ENCODE measurements at regions not wholly inside any gene's neighbourhood (a gene's known extent, or its start where the extent isn't known, plus 50 kb on each side); places are given as distances from the start of the nearest gene placed in this dataset.
"Not testable (repeated sequence)": the region's sequence is repeated elsewhere in the genome, so short reads cannot be mapped to it uniquely, and the experiment has no call there.

GRCh38 chr12:30578426-30578825 lies 117.2 kb downstream of the IPO8 start:
- no peak for TF ChIP-seq JUND (IDR thresholded peaks at IDR 0.05; ENCODE audit: low read depth)

GRCh38 chr12:30573145-30573544 lies 122.5 kb downstream of the IPO8 start:
- no peak for TF ChIP-seq JUND (IDR thresholded peaks at IDR 0.05; ENCODE audit: low read depth)
- in situ Hi-C loops (cut with HindIII; ENCODE audit: low pct_unique_long_range_greater_than_20kb, low sequenced_read_pairs) = no loop called here
- DNase-seq (ENCODE audit: low read depth in 1 of 2, low spot score in 1 of 2) = no peak

More at GRCh38 chr12:30578426-30578825, 117.2 kb downstream of the IPO8 start:
- in situ Hi-C loops (cut with HindIII; ENCODE audit: low pct_unique_long_range_greater_than_20kb, low sequenced_read_pairs) = no loop called here
- DNase-seq (ENCODE audit: low read depth in 1 of 2, low spot score in 1 of 2) = no peak

- no peak for TF ChIP-seq JUND (IDR thresholded peaks at IDR 0.05; ENCODE audit: low read depth)
- in situ Hi-C loops (cut with HindIII; ENCODE audit: low pct_unique_long_range_greater_than_20kb, low sequenced_read_pairs) = no loop called here
- DNase-seq (ENCODE audit: low read depth in 1 of 2, low spot score in 1 of 2) = no peak
Measured at GRCh38 chr12:30570211-30570890, 125.3 kb downstream of the IPO8 start.

GRCh38 chr12:30569426-30569825 lies 126.2 kb downstream of the IPO8 start:
- no peak for DNase-seq (ENCODE audit: low read depth in 1 of 2, low spot score in 1 of 2)
- TF ChIP-seq JUND (IDR thresholded peaks at IDR 0.05; ENCODE audit: low read depth) = no peak
- in situ Hi-C loops (cut with HindIII; ENCODE audit: low pct_unique_long_range_greater_than_20kb, low sequenced_read_pairs) = no loop called here

GRCh38 chr12:30568453-30568852 lies 127.2 kb downstream of the IPO8 start:
- in situ Hi-C loops (cut with HindIII; ENCODE audit: low pct_unique_long_range_greater_than_20kb, low sequenced_read_pairs) = no loop called here
- DNase-seq (ENCODE audit: low read depth in 1 of 2, low spot score in 1 of 2) = no peak
- no peak for TF ChIP-seq JUND (IDR thresholded peaks at IDR 0.05; ENCODE audit: low read depth)

GRCh38 chr12:30567082-30567481 lies 128.6 kb downstream of the IPO8 start:
- TF ChIP-seq JUND (IDR thresholded peaks at IDR 0.05; ENCODE audit: low read depth) = no peak
- DNase-seq (ENCODE audit: low read depth in 1 of 2, low spot score in 1 of 2) = no peak
- in situ Hi-C loops (cut with HindIII; ENCODE audit: low pct_unique_long_range_greater_than_20kb, low sequenced_read_pairs) = no loop called here

- in situ Hi-C loops (cut with HindIII; ENCODE audit: low pct_unique_long_range_greater_than_20kb, low sequenced_read_pairs) = no loop called here
- no peak for TF ChIP-seq JUND (IDR thresholded peaks at IDR 0.05; ENCODE audit: low read depth)
- no peak for DNase-seq (ENCODE audit: low read depth in 1 of 2, low spot score in 1 of 2)
Measured at GRCh38 chr12:30564394-30564793, 131.3 kb downstream of the IPO8 start.

GRCh38 chr12:30548203-30548602 lies 147.5 kb downstream of the IPO8 start:
- in situ Hi-C loops (cut with HindIII; ENCODE audit: low pct_unique_long_range_greater_than_20kb, low sequenced_read_pairs) = no loop called here
- no peak for DNase-seq (ENCODE audit: low read depth in 1 of 2, low spot score in 1 of 2)
- no peak for TF ChIP-seq JUND (IDR thresholded peaks at IDR 0.05; ENCODE audit: low read depth)

GRCh38 chr12:30546121-30546520 lies 149.5 kb downstream of the IPO8 start:
- no peak for DNase-seq (ENCODE audit: low read depth in 1 of 2, low spot score in 1 of 2)
- in situ Hi-C loops (cut with HindIII; ENCODE audit: low pct_unique_long_range_greater_than_20kb, low sequenced_read_pairs) = no loop called here
- no peak for TF ChIP-seq JUND (IDR thresholded peaks at IDR 0.05; ENCODE audit: low read depth)

GRCh38 chr12:30544704-30545103 lies 151.0 kb downstream of the IPO8 start:
- DNase-seq (ENCODE audit: low read depth in 1 of 2, low spot score in 1 of 2); in situ Hi-C loops (cut with HindIII; ENCODE audit: low pct_unique_long_range_greater_than_20kb, low sequenced_read_pairs): not testable (repeated sequence)

- no peak for TF ChIP-seq JUND (IDR thresholded peaks at IDR 0.05; ENCODE audit: low read depth)
- DNase-seq (ENCODE audit: low read depth in 1 of 2, low spot score in 1 of 2) = no peak
- in situ Hi-C loops (cut with HindIII; ENCODE audit: low pct_unique_long_range_greater_than_20kb, low sequenced_read_pairs) = no loop called here
Measured at GRCh38 chr12:30537228-30537627, 158.4 kb downstream of the IPO8 start.

- no peak for DNase-seq (ENCODE audit: low read depth in 1 of 2, low spot score in 1 of 2)
- TF ChIP-seq JUND (IDR thresholded peaks at IDR 0.05; ENCODE audit: low read depth) = no peak
- in situ Hi-C loops (cut with HindIII; ENCODE audit: low pct_unique_long_range_greater_than_20kb, low sequenced_read_pairs) = no loop called here
Measured at GRCh38 chr12:30533558-30534265, 162.0 kb downstream of the IPO8 start.
